AG09319 (cell line): ENCODE measurements at regions not wholly inside any gene's neighbourhood (a gene's known extent, or its start where the extent isn't known, plus 50 kb on each side); places are given as distances from the start of the nearest gene placed in this dataset.

Source experiments
- DNase-seq: peaks from one replicate; pipeline ENCODE4 v3.0.0-alpha.2; 2010; ENCODE audit warnings: low read depth; ENCODE audit errors: extremely low read depth
- TF ChIP-seq, protein P1 (sequence below): IDR thresholded peaks from 2 replicates; pipeline ENCODE4 v1.5.1; 2011; ENCODE audit warnings: low read depth, mild to moderate bottlenecking, inconsistent platforms, low read length, moderate library complexity

- TF ChIP-seq, protein P1, sequence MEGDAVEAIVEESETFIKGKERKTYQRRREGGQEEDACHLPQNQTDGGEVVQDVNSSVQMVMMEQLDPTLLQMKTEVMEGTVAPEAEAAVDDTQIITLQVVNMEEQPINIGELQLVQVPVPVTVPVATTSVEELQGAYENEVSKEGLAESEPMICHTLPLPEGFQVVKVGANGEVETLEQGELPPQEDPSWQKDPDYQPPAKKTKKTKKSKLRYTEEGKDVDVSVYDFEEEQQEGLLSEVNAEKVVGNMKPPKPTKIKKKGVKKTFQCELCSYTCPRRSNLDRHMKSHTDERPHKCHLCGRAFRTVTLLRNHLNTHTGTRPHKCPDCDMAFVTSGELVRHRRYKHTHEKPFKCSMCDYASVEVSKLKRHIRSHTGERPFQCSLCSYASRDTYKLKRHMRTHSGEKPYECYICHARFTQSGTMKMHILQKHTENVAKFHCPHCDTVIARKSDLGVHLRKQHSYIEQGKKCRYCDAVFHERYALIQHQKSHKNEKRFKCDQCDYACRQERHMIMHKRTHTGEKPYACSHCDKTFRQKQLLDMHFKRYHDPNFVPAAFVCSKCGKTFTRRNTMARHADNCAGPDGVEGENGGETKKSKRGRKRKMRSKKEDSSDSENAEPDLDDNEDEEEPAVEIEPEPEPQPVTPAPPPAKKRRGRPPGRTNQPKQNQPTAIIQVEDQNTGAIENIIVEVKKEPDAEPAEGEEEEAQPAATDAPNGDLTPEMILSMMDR: no peak
Measured at GRCh38 chr1:112239683-112240330, 156.2 kb upstream of the CTTNBP2NL start.

GRCh38 chr1:112242470-112242869 lies 153.5 kb upstream of the CTTNBP2NL start:
- TF ChIP-seq, protein P1: no peak
- no peak for DNase-seq

More at GRCh38 chr1:112239683-112240330, 156.2 kb upstream of the CTTNBP2NL start:
- DNase-seq: no peak

GRCh38 chr1:112244131-112244530 lies 151.9 kb upstream of the CTTNBP2NL start:
- TF ChIP-seq, protein P1: no peak
- no peak for DNase-seq

- TF ChIP-seq, protein P1: no peak
- DNase-seq: no peak
Measured at GRCh38 chr1:112245114-112245513, 150.9 kb upstream of the CTTNBP2NL start.

GRCh38 chr1:112247036-112247597 lies 148.9 kb upstream of the CTTNBP2NL start:
- DNase-seq: no peak
- TF ChIP-seq, protein P1: no peak

DNA sequence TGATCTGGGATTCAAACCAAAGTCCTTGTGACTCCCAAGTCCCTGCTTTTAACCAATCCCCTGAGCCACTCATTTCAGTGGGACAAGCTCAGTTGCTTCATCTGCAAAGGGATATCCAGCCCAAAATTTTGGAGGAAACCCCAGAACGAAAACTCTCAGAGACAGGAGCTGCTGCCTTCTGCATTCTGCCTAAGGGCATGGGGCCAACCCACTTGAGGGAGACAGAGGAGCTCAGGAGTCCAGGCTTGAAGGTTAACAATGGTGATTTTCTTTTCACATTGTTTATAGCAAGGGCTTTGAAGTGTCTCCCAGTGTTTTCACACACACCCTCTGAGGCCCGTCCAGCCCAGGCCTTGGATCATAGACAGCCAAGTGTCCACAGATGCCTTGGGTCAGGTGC lies 148.1 kb upstream of the CTTNBP2NL start:
- TF ChIP-seq, protein P1: no peak
- DNase-seq: no peak

GRCh38 chr1:112250892-112251291 lies 145.1 kb upstream of the CTTNBP2NL start:
- no peak for DNase-seq
- TF ChIP-seq, protein P1: no peak
